Left renal cortex interstitium (tissue), 4 donors: ENCODE measurements at regions not wholly inside any gene's neighbourhood (a gene's known extent, or its start where the extent isn't known, plus 50 kb on each side); places are given as distances from the start of the nearest gene placed in this dataset.

Source experiments
- DNase-seq, 4 donors: peaks; one replicate each; pipeline ENCODE4 v3.0.0-alpha.2; 2013; ENCODE audit warnings: low read depth in 4 of 4, low spot score in 2 of 4, missing footprints in 1 of 4

GRCh38 chr7:24341691-24342413, 57.9 kb downstream of the NPY start:
- no peak for DNase-seq

DNA sequence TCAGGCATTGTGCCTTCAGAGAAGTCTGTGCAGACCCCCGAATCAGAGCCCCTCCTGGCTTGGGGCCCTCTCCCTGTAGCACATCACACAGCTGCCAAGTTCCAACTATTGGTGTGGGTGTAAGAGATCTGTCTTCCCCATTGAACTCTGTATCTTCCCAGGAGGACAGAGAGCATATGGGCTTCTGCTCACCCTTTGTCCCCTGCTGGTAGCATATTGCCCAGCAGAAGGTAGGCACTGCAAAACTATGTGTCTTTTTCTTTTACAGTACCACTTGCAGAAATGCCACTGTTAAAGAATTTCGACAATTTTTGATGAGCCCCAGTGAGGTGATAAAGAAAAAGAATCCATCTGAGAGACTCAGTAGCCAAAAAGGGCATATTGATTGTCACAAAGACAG, 59.6 kb downstream of the NPY start:
- no peak for DNase-seq

DNA sequence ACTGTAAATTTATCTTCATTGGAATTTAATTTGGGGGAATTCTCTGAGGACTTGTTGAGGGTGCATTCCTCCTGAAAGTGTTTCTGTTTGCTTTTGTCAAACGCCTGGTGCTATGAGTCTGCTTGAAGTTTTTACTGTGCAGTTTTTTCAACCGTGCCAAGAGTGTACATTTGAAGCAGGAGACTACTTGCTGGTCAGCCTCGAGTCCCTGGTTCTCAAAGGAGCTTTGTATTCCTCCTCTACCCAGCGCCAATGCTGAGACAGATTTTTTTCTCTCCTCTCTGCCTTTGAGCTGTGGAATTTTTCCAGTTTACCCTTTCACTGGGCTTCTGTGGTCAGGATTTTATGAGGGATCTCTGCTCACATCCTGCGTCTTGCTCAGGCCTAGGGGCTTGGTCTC, 62.1 kb downstream of the NPY start:
- DNase-seq, result no peak

GRCh38 chr7:24346716-24347115, 62.7 kb downstream of the NPY start:
- no peak for DNase-seq

DNA sequence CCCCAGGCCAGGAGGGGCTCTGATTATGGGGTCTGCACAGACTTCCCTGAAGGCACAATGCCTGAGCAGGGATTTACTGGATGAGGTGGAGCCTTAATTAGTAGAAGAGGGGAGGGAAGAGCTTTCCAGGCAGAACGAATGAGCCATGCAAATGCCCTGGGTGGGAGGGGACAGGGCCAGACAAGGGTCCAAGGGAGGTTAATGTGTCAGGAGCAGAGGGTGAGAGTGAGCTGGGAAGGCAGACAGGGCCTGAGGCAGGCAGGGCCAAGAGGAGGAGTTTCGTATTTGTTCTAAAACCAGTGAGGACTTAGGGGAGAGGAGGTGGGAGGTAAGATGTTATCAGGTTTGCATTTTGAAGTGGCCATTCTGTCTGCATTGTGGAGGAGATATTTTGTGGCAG, 65.3 kb downstream of the NPY start:
- DNase-seq, result peak in 1 of 4 donors; percentile 4

DNA sequence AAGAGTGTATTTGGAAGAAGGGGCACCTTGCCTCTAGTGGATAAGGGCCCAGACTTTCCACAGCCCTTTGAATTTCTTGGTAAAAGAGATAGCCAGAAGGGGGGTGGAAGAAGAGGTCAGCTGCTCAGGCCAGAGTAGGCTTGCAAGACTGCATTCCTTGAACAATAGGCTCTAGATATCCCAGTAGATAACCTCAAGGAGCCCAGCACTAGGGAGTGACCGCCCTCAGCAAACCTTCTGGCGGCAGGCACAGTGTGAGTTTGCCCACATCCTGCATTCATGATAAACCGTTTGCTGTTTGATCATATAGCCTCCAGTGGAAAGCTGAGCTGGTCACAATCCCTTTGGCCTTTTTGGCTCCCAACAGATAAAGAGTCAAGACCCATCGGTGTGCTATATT, 70.5 kb downstream of the NPY start:
- DNase-seq, result no peak

- no peak for DNase-seq
Observed at GRCh38 chr7:24356718-24357386, 72.9 kb downstream of the NPY start.

DNA sequence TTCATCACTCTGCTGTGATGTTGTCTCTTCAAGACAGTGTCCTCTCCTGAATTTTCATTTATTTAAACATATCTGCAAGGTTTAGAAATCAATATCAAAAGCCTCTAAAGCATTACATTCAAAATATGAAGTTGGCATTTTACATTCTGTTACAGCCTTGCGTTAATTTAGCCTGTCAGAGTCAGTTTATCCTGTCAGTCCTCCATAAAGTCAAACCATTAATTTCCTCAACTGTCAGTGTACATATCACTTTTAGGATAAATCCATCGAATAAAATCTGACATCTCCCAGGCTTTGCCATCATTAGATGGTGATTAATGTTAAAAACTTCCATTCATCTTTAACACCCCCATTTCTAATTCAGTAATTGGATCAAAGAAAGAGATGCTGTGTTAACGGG, 77.0 kb downstream of the NPY start:
- DNase-seq, result no peak

DNA sequence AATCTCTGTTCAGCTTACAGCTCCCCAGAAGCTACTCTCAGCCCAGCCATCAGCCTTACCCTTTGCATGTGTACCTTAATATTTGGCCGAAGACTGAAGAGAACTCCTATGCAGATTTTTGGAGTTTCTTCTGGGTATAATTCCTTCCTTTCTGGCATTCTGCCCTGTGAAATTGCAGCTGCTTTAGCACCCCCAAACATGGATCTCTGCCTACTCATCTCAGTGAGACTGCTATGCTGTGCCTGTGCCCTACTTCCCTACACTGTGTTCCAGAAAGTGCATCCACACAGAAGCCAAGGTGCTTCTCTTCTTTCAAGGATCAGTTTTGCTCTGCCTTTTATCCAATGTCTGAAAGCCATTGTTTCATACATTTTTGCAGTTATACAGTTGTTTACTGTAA, 81.6 kb downstream of the NPY start:
- no peak for DNase-seq

DNA sequence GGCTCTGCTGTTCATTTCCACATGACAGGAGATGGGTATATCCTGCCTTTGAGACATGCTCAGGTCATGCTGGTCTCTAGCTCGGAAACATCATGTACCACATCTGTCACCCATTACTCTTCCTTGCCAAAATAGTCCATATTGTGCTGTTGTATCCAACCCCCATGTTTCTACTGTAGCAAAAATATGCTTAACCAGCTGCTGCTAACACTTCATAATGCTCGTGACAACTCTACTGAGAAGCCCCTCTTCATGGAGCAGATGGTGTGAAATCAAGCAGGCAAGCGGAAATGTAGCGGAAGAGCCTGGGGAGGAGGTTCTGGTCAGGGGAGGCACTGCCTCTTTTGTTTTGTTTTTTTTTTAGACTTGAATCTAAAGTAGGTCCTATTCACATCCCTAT, 82.9 kb downstream of the NPY start:
- no peak for DNase-seq

- no peak for DNase-seq
Observed at GRCh38 chr7:24368161-24368560, 84.2 kb downstream of the NPY start.

- DNase-seq, result no peak
Observed at GRCh38 chr7:24370541-24370940, 86.6 kb downstream of the NPY start.

GRCh38 chr7:24372961-24373955, 89.3 kb downstream of the NPY start:
- no peak for DNase-seq

DNA sequence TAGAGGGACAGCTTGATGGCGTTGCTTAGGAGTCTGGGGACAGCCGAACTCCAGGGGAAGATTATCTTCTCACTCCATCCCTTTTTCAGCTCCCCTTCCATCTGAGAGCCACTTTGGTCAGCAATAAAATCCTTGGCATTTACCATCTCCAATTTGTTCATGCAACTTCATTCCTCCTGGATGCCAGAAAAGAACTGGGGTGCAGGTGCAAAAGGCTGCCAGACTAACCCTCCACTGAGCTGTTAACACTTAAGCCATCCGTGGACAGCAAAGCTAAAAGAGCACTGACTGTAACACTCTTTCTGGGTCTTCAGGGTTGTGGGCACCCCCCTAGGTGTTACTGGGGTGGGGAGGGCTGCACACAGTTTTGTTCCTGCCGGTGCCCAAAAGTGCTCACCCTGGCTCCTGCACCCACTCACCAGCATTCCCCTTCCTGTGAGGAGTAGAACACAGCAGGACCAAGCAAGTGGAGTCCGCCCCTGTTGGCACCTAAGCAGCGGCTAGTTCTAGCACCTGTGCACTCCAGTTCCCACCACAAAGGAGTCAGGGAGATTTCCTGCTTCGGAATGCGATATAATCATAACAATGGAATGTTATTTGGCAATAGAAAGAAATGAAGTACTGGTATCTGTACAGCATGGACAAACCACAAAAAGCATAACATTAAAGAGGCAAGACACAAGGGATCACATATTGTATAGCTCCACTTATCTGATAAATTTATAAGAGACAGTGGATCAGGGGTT, 95.1 kb downstream of the NPY start:
- no peak for DNase-seq

GRCh38 chr7:24381894-24382505, 98.0 kb downstream of the NPY start:
- no peak for DNase-seq

- DNase-seq, result no peak
Observed at GRCh38 chr7:24383055-24383454, 99.1 kb downstream of the NPY start.

DNA sequence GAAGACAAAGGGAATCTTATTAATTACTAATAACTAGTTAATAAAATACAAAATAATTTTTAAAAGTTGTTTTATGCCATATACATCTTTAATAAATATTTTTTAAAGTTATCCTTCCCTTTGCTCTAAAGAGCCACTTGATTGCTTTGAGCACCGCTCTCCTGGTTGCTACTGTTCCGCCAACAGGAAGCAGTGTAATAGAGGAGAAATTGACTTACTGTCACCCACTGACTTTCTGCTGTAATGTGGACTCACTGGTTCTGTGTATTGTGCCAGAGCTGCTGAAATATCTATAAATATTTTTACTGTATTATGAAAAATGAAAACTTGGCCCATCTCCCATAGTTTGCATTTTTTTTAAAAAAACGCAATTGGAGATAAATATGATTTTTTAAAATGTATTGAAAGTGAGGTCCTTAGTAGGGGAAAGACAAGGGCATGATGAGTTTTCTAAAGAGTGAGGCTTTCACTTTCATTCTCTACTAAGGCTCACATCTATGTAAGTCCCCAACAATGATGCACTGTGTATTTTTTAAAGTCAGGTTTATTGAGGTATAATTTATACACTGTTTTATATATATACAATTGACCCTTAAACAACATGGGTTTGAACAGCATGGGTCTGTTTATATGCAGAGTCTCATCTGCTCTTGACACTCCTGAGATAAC, 100.5 kb downstream of the NPY start:
- no peak for DNase-seq

- DNase-seq, result no peak
Observed at GRCh38 chr7:24388212-24388611, 104.2 kb downstream of the NPY start.

- no peak for DNase-seq
Observed at GRCh38 chr7:24390376-24391157, 106.6 kb downstream of the NPY start.
